Mesothelial cell of epicardium (in vitro differentiated cells): ENCODE measurements at regions not wholly inside any gene's neighbourhood (a gene's known extent, or its start where the extent isn't known, plus 50 kb on each side); places are given as distances from the start of the nearest gene placed in this dataset.

Experiments
- DNase-seq, 2 experiments: peaks; one replicate each; pipeline ENCODE4 v3.0.0; 2021; ENCODE audit warnings: low spot score in 2 of 2; ENCODE audit not compliant: unreplicated experiment in 2 of 2
- H3K27ac Mint-ChIP-seq: 2 replicates; pipeline ENCODE4 v1.8.0; 2021; ENCODE audit warnings: mixed read lengths
- H3K27me3 Mint-ChIP-seq: 2 replicates; pipeline ENCODE4 v1.8.0; 2021; ENCODE audit warnings: low read depth, mixed read lengths
- H3K36me3 Mint-ChIP-seq: 2 replicates; pipeline ENCODE4 v1.8.0; 2021; ENCODE audit warnings: mixed read lengths
- H3K4me1 Mint-ChIP-seq: 2 replicates; pipeline ENCODE4 v1.8.0; 2021; ENCODE audit warnings: mixed read lengths
- H3K4me3 Mint-ChIP-seq: 2 replicates; pipeline ENCODE4 v1.8.0; 2021; ENCODE audit warnings: mild to moderate bottlenecking, moderate library complexity, mixed read lengths
- H3K9me3 Mint-ChIP-seq: 2 replicates; pipeline ENCODE4 v1.8.0; 2021; ENCODE audit warnings: mixed read lengths
- TF ChIP-seq, protein P1 (sequence below): fragments of 200-600 bp; sonication (generic); IDR thresholded peaks from one replicate; pipeline ENCODE4 v1.5.0; 2021; ENCODE audit warnings: antibody characterized with exemption; ENCODE audit not compliant: unreplicated experiment

DNA sequence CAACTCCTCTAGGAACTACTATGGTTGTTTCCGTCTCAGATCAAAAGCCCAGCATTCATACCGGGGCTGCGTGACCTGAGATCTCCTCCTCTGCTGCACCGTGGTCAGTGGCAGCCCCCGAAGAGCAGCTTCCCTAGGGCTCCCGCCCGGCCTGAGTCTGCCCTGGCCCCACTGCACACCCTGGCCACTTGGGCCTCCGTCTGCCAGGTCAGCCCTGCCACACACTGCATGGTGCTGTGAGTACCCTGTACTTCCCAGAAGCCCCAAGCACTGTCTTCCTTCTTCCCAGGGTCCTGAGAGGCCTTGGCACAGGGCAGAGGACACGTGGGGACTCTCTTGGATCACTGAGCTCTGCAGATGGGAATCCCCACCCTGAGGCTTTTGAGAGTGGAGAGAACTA is 81.5 kb upstream of the GPC1 start:
- no peak for DNase-seq
- Mint-ChIP-seq H3K27me3 (peaks cover 21% of the 10 kb centered on the region), H3K4me1 (peaks cover 22% of the 10 kb centered on the region), H3K4me3 (no peak overlapping the region), H3K36me3 (no peaks in the 10 kb centered on the region), H3K27ac (no peak overlapping the region), H3K9me3 (no peaks in the 10 kb centered on the region)
- TF ChIP-seq, protein P1, sequence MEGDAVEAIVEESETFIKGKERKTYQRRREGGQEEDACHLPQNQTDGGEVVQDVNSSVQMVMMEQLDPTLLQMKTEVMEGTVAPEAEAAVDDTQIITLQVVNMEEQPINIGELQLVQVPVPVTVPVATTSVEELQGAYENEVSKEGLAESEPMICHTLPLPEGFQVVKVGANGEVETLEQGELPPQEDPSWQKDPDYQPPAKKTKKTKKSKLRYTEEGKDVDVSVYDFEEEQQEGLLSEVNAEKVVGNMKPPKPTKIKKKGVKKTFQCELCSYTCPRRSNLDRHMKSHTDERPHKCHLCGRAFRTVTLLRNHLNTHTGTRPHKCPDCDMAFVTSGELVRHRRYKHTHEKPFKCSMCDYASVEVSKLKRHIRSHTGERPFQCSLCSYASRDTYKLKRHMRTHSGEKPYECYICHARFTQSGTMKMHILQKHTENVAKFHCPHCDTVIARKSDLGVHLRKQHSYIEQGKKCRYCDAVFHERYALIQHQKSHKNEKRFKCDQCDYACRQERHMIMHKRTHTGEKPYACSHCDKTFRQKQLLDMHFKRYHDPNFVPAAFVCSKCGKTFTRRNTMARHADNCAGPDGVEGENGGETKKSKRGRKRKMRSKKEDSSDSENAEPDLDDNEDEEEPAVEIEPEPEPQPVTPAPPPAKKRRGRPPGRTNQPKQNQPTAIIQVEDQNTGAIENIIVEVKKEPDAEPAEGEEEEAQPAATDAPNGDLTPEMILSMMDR: no peak

DNA sequence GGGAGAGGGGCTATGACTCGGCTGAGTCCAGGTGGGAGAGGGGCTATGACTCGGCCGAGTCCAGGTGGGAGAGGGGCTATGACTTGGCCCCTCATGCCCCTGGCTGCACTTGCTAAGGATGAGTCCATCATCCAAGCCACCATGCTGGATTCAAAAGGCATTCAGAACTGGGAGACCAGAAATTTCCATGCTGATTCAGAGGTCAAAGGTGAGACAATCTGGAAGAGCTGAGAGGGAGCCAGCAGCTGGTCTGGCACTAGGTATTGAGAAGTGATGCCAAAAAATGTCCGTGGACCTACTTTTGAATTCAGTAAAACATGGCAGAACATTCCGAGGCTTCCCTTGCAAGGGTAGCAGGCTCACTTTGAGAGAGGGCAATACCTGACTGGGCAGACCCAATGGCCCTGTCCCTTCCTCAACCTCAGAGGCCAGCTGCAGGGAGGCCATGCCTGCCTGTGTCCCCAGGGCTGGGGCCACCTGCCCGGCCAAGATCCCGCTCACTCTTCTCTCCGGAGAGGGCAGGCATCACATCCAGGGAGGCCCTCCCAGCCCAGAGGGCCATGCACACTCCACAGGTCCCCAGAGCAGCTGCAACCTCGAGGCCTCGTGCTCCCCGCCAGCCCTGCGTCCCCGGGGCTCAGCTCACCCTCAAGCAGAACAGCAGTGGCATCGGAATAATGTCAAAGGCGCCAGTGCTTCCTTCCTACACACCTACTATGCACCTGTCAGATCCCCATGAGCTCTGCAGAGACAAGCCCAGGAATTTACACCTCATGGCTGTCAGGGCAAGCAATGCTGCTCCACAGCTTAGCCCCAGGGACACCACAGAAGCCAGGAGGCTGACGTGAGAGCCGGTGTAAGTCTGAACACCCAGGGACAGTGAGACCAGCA is 80.2 kb upstream of the GPC1 start:
- no peak for DNase-seq
- peaks cover 22% of the 10 kb centered on the region for H3K4me1 Mint-ChIP-seq
- H3K27me3 Mint-ChIP-seq: peaks cover 18% of the 10 kb centered on the region
- H3K9me3 Mint-ChIP-seq: peaks cover 2% of the 10 kb centered on the region
- H3K27ac Mint-ChIP-seq: no peak overlapping the region
- TF ChIP-seq, protein P1: no peak
- no peaks in the 10 kb centered on the region for H3K36me3 Mint-ChIP-seq
- H3K4me3 Mint-ChIP-seq: no peak overlapping the region

DNA sequence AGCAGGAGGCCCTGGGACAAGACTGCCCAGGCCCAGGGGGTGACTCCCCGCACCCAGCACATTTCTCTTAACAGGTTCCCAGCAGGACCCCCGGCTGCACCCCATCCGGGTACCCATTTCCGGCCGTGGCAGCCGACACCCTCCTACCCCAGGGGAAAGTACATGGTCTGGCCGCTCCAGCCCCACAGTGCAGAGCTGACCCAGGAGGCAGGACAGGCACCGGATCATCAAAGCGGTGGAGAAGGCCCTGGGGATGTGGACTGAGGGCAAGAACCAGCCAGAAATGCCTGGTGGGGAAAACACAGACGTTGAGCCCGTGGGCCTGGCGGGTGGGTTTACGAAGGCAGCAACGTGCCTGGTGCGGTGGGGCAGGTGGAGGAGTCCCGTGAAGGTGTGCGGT is 79.5 kb upstream of the GPC1 start:
- Mint-ChIP-seq H3K27me3 (peaks cover 15% of the 10 kb centered on the region), H3K36me3 (no peaks in the 10 kb centered on the region), H3K4me3 (no peak overlapping the region), H3K4me1 (peaks cover 15% of the 10 kb centered on the region), H3K9me3 (peaks cover 10% of the 10 kb centered on the region), H3K27ac (peak overlapping the region; percentile 7)
- DNase-seq: no peak
- TF ChIP-seq, protein P1: no peak

DNA sequence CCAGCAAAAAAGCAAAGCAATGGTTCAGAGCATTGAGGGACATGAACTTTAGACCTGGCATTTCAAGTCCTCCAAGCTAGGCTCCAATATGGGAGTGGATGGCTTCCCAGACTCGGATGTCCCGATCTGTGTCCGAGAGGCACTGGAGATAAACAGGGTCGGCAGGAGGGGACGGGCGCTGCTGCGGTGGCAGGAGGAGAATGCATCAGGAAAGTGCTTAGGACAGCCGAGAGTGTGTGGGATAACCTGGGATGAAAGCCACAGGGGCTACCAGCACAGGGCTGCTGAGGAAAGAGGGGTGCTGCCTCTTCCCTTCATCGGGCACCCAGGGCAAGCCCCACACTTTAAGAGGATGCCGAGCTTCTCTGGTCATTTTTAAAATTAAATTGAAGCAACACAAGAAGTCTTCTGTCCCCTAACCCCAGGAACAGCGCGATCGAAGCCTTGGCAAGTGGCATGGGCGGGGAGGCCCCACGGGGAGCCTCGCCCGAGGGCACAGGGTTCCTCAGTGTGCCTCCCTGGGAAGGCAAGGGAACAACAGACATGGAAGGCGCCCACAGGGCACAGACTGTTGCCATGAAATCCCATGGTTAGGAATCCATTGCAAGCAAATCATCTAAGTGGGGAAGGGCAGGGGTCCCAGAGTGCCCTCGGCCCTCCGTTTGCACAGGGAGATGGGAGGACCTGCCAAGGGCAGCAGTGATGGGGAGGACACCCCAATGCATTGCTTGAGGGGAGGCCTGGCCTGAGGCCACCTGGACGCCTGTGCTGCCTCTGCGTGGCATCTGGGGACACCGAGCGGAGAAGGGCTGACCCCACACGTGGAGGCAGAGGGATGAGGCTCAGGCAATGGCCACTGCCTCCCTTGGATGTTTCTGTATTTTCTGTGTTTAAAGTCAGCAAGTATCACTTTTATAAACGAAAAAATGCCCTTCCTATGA is 78.5 kb upstream of the GPC1 start:
- Mint-ChIP-seq H3K4me3 (no peak overlapping the region), H3K9me3 (peaks cover 17% of the 10 kb centered on the region), H3K4me1 (peaks cover 6% of the 10 kb centered on the region), H3K27me3 (peaks cover 12% of the 10 kb centered on the region), H3K27ac (no peak overlapping the region), H3K36me3 (no peaks in the 10 kb centered on the region)
- TF ChIP-seq, protein P1: no peak
- peak in 1 of 2 experiments; percentile 31 for DNase-seq

DNA sequence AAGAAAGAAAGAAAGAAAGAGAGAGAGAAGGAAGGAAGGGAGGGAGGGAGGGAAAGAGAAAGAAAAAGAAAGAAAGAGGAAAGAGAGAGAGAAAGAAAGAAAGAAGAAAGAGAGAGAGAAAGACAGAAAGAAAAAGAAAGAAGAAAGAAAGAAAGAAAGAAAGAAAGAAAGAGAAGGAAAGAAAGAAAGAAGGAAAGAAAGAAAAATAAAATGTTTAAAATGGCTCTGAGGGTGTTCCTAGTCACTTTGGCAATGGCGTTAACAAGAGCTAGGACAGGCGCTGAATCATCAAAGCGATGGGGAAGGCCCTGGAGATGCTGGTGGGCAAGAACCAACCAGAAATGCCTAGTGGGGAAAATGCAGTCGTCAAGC is 77.8 kb upstream of the GPC1 start:
- peaks cover 12% of the 10 kb centered on the region for H3K27me3 Mint-ChIP-seq
- no peak overlapping the region for H3K27ac Mint-ChIP-seq
- no peaks in the 10 kb centered on the region for H3K4me1 Mint-ChIP-seq
- no peak for DNase-seq
- TF ChIP-seq, protein P1: no peak
- no peak overlapping the region for H3K4me3 Mint-ChIP-seq
- no peaks in the 10 kb centered on the region for H3K36me3 Mint-ChIP-seq
- peaks cover 17% of the 10 kb centered on the region for H3K9me3 Mint-ChIP-seq
